Endodermal cell (in vitro differentiated cells): ENCODE measurements at regions not wholly inside any gene's neighbourhood (a gene's known extent, or its start where the extent isn't known, plus 50 kb on each side); places are given as distances from the start of the nearest gene placed in this dataset.

ENCODE experiments used
- DNase-seq: peaks from one replicate; pipeline ENCODE4 v3.0.0-alpha.2; 2017
- H3K27ac ChIP-seq: 2 replicates; pipeline ENCODE4 v1.5.1; 2013; ENCODE audit warnings: mild to moderate bottlenecking, low read depth, low read length, moderate library complexity
- H3K27me3 ChIP-seq: 2 replicates; pipeline ENCODE4 v1.6.1; 2013; ENCODE audit warnings: mild to moderate bottlenecking, low read length, moderate library complexity; ENCODE audit not compliant: insufficient read depth, control insufficient read depth, poor library complexity, severe bottlenecking
- H3K36me3 ChIP-seq: 2 replicates; pipeline ENCODE4 v1.7.0; 2013; ENCODE audit warnings: mild to moderate bottlenecking, low read length, moderate library complexity; ENCODE audit not compliant: control insufficient read depth, insufficient read depth
- H3K4me1 ChIP-seq: one replicate; pipeline ENCODE4 v1.7.0; 2013; ENCODE audit warnings: low read length; ENCODE audit not compliant: control insufficient read depth, insufficient read depth
- H3K4me3 ChIP-seq: 2 replicates; pipeline ENCODE4 v1.5.1; 2013; ENCODE audit warnings: mild to moderate bottlenecking, low read length, moderate library complexity
- H3K9ac ChIP-seq: 2 replicates; pipeline ENCODE4 v1.6.1; 2013; ENCODE audit warnings: mild to moderate bottlenecking, low read length, moderate library complexity; ENCODE audit not compliant: poor library complexity, severe bottlenecking; ENCODE audit errors: extremely low read depth
- H3K9me3 ChIP-seq: 2 replicates; pipeline ENCODE4 v1.6.1; 2013; ENCODE audit warnings: mild to moderate bottlenecking, low read length, moderate library complexity; ENCODE audit not compliant: control insufficient read depth
- H3K27ac Mint-ChIP-seq: 2 replicates; pipeline ENCODE4 v1.8.0; 2020; ENCODE audit warnings: mixed read lengths
- H3K27me3 Mint-ChIP-seq: 2 replicates; pipeline ENCODE4 v1.8.0; 2021; ENCODE audit warnings: mild to moderate bottlenecking, mixed read lengths; ENCODE audit not compliant: insufficient read depth
- H3K36me3 Mint-ChIP-seq: 2 replicates; pipeline ENCODE4 v1.8.0; 2020; ENCODE audit warnings: low read depth, mixed read lengths
- H3K4me1 Mint-ChIP-seq: 2 replicates; pipeline ENCODE4 v1.8.0; 2020; ENCODE audit warnings: mixed read lengths
- H3K4me3 Mint-ChIP-seq: 2 replicates; pipeline ENCODE4 v1.8.0; 2020; ENCODE audit warnings: mild to moderate bottlenecking, moderate library complexity, mixed read lengths
- H3K9me3 Mint-ChIP-seq: 2 replicates; pipeline ENCODE4 v1.8.0; 2020; ENCODE audit warnings: mild to moderate bottlenecking, mixed read lengths
- CTCF ChIP-seq: fragments of 200-600 bp; sonication (generic); conservative IDR thresholded peaks from 2 replicates; pipeline ENCODE4 v1.5.0; 2021; ENCODE audit warnings: antibody characterized with exemption, mild to moderate bottlenecking
- WGBS, 2 experiments: methylation state at CpG; one replicate each; pipeline versions ENCODE4 v1.1.5 to v1.1.7; 2013; ENCODE audit warnings: missing lambda C conversion rate in 2 of 2, mixed read lengths in 1 of 2; ENCODE audit not compliant: insufficient coverage in 1 of 2, insufficient read length in 1 of 2; 5-methylcytosine and 5-hydroxymethylcytosine counted together

- Histone ChIP-seq H3K9ac (no peak overlapping the region), H3K9me3 (peaks cover 5% of the 10 kb centered on the region), H3K27ac (no peak overlapping the region), H3K4me3 (no peak overlapping the region), H3K36me3 (no peaks in the 10 kb centered on the region), H3K27me3 (no peaks in the 10 kb centered on the region), H3K4me1 (no peaks in the 10 kb centered on the region)
- Mint-ChIP-seq H3K27me3 (no peaks in the 10 kb centered on the region), H3K4me1 (no peaks in the 10 kb centered on the region), H3K9me3 (peaks cover 6% of the 10 kb centered on the region), H3K27ac (no peak overlapping the region), H3K36me3 (peaks cover 11% of the 10 kb centered on the region), H3K4me3 (no peak overlapping the region)
- DNase-seq, result no peak
- 86% methylated on average over 2 of the region's 2 CpGs; no CpG with 5 or more reads in 1 of the 2 experiments for WGBS, 2 experiments
- TF ChIP-seq CTCF, result no peak
Measured at GRCh38 chr9:80893190-80893589, 796.2 kb downstream of the TLE1 start.

DNA sequence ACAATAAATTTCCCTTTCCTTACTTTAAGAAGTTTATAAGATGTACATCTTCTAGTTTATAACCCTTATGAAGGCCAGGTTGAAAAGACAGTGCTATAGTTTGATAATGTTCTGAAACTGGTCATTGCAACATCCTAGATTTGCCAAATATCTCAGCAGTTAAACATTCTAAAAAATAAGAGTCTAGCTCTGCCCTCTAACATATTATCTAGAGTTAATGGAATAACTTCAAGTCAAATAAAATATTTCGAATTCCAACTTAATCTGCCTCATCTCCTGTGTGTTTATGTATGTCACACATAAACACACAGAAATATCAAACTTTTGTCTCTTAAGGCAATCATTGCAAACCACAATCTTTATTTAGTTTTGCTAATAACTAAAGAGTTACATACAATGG is 796.6 kb downstream of the TLE1 start:
- no peaks in the 10 kb centered on the region for H3K27me3 Mint-ChIP-seq
- 95% methylated on average over 1 of the region's 1 CpG; no CpG with 5 or more reads in 1 of the 2 experiments for WGBS, 2 experiments

GRCh38 chr9:80890124-80890523 is 799.2 kb downstream of the TLE1 start:
- peaks cover 7% of the 10 kb centered on the region for H3K36me3 Mint-ChIP-seq
- no peak for DNase-seq
- Histone ChIP-seq H3K4me1 (no peaks in the 10 kb centered on the region), H3K27me3 (no peaks in the 10 kb centered on the region), H3K9me3 (peaks cover 2% of the 10 kb centered on the region), H3K36me3 (no peaks in the 10 kb centered on the region), H3K4me3 (no peak overlapping the region), H3K9ac (no peak overlapping the region), H3K27ac (no peak overlapping the region)
- no peaks in the 10 kb centered on the region for H3K27me3 Mint-ChIP-seq
- H3K4me1 Mint-ChIP-seq, result no peaks in the 10 kb centered on the region
- no peak overlapping the region for H3K27ac Mint-ChIP-seq
- no peak for TF ChIP-seq CTCF
- H3K4me3 Mint-ChIP-seq, result no peak overlapping the region
- peaks cover 6% of the 10 kb centered on the region for H3K9me3 Mint-ChIP-seq

More for the DNA sequence above, 796.6 kb downstream of the TLE1 start:
- no peaks in the 10 kb centered on the region for H3K36me3 ChIP-seq
- H3K27ac ChIP-seq, result no peak overlapping the region
- no peak overlapping the region for H3K9ac ChIP-seq
- H3K4me1 ChIP-seq, result no peaks in the 10 kb centered on the region
- H3K27me3 ChIP-seq, result no peaks in the 10 kb centered on the region
- H3K4me3 ChIP-seq, result no peak overlapping the region
- no peak for DNase-seq
- Mint-ChIP-seq H3K36me3 (peaks cover 11% of the 10 kb centered on the region), H3K4me1 (no peaks in the 10 kb centered on the region), H3K9me3 (peaks cover 6% of the 10 kb centered on the region), H3K4me3 (no peak overlapping the region), H3K27ac (no peak overlapping the region)
- TF ChIP-seq CTCF, result no peak
- H3K9me3 ChIP-seq, result peaks cover 5% of the 10 kb centered on the region
